Activated CD8-positive, alpha-beta memory T cell treated with anti-CD3 and anti-CD28 coated beads, Interleukin-2, amount 50 U/mL, for 24 hours (primary cell): ENCODE measurements at regions not wholly inside any gene's neighbourhood (a gene's known extent, or its start where the extent isn't known, plus 50 kb on each side); places are given as distances from the start of the nearest gene placed in this dataset.

Experiments used
- DNase-seq: peaks from one replicate; pipeline ENCODE4 v3.0.0-alpha.2; 2020; ENCODE audit errors: extremely low read depth

DNA sequence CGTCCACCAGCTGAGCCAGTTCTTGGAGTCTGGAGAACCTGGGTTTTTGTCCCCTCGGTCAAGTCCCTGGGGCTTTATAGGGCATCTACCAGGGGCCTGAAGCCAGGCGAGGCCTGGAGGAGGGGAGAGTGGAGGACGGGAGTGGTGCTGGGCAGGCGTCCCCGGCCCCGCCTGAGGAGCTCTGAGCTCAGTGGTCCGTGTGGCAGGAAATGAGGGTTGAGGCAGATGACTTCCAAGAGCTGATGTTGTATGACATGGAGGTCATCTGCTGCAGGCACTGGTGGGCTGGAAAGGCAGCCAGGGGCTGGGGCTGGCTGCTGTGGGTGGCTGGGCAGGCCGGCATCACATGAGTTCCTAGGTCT lies 118.5 kb upstream of the HS6ST1 start:
- DNase-seq: no peak

DNA sequence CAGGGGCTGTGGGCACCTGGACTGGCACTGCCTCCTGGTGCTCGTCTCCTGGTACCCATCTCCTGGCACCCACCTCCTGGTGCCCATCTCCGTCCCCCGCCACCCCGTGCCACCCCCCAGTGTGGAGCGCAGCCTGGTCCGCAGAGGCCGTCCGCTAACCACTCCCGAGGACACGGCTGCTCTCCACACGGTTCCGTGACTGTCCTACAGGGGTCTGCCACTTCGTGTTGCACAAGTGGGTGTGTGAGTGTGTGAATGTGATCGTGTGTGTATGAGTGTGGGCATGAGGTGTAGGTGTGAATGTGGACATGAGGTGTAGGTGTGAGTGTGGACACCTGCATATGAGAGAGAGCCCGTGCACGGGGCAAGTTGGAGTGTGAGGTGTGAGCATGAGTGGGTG lies 119.4 kb upstream of the HS6ST1 start:
- DNase-seq: no peak

DNA sequence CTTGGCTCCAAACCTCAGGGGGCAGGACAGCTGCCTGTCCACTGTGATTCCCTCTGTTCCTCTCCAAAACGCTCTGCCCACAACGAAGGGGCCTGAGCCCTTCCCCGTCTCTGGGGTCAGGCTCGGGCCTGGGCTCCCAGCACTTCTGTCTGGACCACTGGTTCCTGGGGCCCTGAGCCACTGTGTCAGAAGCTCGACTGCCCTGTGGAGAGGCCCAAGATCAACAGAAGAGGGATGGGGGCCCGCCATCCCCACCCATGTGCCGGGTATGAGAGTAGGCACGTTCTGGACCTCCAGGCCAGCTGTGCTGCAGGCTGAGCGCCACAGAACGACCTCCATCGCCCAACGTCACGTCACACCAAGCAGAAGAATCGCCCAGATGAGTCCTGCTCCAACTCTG lies 119.9 kb upstream of the HS6ST1 start:
- no peak for DNase-seq

DNA sequence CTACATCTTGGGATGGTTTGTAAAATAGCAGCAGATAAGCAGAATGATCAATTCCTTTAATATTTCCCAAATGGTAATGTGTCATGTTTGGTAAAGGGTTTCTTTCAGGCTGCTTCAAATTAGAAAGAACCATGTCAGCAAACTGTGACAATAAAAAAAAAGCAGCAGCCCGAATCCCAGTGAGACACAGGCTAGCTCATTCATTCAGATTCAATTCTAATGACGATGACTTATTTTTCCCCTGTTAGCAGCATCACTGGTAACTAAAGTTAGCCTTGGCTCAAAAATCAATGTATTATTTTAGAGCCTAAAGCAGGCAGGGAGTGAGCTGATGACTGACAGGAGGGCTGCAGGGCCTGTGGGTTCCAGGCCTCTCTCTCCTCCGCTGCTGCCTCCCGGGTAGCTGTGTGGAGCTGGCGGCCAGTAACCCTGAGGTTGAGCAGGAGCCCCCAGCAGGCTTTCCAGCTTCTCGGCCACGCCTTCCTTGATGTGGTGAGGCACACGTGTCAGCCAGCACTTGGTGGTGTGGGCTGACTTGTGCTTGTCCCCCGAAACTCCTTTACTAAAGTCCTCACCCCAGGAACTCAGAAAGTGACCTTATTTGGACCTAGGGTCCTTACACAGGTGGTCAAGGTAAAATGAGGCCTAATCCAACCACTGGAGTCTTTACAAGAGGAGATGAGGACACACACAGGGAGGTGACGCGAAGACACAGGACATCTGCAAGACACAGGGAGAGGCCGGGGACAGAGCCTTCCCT lies 120.5 kb upstream of the HS6ST1 start:
- DNase-seq: no peak

DNA sequence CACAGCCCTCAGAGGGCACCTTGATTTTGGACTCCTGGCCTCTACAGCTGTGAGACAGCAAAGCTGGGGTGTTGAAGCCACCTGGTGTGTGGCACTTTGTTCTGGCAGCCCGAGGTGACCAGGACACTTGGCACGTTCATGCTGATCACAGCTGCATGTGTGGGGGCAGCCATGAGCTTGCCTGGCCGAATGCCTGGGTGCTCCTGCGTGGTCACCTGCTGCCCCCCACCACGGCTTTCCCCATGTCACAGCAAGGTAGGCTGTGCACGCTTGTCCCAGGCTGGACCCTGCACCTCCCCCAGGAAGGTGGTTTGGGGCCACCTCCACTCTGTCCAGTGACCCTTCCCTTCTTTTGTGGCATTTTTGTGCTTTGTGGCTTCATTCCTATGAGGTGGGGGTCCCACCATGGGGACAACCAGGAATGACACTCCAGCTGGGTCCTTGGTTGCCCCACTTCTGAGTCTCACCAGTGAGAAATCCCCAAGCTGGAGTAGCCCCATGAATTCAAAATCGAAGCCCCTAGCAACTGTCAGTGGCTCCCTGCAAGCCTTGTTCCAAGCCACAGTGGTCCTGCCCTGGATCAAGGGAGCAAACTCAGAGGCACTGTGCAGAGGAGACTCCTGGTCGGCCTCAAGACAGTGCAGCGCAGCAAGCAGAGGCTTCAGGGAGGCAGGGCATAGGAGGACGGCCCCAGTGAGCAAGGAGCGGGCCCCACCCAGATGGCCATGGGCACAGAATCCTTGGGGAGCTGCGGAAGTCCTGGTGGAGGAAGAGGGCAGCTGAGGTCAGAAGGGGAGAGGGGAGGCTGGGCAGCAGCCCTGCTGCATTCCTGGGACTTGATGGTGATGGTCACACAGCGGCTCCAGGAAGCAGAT lies 121.4 kb upstream of the HS6ST1 start:
- no peak for DNase-seq

DNA sequence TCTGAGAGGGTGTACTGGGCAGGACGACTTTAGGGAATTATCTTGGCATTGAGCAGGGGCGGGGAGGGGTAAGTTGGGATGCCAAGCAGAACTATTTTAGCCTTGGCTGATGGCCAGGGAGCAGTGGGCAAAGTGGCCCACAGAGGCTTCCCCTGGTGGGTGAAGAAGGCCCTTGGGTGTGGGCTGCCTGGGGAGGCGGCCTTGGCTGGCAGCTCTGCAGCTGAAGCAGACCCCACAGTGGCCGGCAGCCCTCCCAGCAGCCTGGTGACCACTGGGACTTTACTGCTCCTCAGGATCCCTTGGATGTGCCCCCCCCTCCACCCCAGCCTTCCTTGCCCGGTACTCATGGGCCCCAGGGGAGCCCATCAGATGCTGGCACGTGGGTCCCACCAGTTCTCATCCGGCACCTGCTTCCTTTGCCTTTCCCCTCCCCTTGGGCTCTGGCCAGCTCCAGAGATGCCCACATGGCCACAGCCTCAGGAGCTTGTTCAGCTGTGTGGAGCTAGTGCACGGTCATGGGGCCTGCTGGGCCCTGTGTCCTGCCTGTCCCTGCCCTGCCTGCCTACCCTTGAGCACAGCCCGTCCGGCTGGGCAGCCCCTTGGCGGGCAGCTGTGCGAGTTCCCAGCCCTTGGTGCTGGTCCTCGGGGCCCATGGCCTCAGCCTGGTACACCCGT lies 122.1 kb upstream of the HS6ST1 start:
- DNase-seq: no peak

DNA sequence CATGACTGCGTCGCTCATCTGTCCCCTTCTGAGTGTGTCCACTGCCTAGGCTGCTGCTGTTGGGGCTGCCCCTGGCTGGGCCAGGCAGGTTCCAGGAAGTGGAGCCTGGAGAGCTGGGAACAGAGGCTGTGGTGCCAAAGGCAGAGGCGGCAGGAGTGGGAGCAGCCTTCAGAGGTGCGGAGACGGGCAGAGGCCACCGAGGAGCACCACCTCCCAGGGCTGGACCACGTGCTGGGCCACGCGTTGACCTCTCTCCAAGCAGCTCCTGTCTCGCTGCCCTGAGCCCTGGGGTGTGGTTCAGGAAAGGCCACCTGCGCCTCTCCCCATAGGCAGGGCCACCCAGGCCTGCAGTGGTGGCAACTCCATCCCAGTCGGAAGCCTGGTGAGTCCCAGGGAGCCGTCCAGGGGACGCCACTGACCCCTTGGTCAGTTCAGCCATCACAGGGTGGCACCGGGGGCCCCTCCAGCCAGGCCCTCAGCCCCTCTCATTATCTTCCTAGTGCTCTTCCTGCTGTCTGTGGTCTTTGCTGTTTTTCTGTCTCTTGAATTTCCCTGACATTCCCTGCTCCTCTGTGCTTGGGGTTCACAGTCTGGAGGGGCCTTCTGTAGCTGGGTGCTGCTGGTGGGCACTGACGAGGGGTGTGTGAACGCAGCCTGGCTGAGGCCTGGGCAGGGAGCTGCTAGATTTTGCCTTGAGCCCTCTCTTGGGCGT lies 122.8 kb upstream of the HS6ST1 start:
- no peak for DNase-seq

DNA sequence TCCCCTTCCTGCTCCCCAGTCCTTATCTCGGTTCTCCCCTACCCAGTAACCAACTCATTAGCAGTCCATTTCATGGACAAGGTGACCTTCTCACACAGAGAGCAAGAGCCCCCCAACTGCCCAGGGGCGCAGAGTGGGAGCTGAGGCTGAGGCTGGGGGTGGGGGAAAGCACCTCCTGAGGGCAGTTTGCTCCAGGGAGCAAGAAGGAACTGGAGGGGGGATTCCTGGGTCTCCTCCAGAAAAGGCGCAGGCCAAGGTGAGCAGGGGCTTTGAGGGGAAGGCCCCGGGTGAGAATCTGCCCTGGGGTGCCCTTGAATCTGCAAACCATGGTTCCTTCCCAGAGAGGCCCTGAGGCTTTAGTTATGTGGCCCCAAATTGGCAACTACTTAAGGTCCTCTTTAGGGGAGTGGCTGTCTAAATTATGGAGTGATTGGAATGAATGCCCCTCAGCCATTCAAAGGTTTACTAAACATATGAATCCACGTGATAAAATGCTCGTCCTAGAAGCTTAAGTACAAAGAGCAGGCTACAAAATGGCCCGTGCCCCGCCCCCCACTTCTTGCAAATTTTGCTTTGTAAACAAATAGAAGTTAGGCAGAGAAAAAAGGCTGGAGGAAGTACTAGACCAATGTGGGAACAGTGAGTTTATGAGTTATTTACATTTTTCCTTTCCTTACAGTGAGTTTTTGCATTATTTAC lies 123.5 kb upstream of the HS6ST1 start:
- DNase-seq: no peak

DNA sequence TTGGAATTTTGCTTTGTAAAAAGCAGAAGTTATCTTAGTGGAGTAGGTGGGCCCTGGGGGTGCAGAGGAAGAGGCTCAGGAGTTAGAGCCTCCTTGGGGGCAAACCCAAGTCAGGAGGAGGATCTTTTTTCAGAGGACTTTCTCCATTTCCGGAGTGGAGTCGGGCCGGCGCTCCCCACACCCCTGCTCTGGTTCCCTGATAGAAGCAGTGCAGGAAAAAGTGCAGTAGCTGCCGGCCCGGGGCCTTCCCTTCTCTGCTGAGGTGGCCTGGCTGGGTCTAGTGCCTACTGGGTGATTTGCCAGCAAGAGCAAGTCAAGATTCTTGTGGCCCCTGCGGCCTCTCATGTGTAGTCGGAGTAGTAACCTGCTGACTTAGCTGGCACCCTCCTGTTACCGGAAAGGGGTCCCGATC lies 124.2 kb upstream of the HS6ST1 start:
- no peak for DNase-seq

DNA sequence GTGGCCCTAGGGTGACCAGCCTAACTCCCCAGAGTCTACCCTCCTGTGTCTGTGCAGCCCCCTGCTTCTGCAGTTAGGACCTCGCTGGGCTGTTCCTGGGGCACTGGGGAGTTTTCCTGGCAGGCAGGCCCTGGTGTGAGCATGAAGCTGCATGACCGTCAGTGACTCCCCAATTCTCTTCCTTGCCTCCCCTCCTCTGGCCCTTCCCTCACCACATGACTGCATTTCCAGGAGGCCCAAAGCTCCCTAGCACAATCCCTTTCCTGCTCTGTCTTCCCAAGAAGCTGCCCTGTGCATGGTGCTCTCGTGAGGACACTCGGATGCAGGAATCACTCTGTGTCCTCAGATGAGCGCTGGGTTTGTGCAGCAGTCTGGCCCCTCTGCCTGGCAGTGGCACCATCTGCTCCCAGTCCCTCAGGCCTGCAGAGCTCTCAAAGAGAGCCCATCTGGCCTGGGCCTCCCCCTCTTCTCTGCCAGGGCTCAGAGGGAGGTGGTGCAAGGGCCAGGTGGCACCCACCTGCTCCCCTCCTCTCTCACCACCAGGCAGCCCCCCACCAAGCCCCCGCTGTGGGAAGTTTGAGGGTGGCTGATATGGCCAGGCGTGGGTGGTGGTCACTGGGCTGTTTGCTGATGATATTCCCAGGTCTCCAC lies 125.6 kb upstream of the HS6ST1 start:
- DNase-seq: no peak

DNA sequence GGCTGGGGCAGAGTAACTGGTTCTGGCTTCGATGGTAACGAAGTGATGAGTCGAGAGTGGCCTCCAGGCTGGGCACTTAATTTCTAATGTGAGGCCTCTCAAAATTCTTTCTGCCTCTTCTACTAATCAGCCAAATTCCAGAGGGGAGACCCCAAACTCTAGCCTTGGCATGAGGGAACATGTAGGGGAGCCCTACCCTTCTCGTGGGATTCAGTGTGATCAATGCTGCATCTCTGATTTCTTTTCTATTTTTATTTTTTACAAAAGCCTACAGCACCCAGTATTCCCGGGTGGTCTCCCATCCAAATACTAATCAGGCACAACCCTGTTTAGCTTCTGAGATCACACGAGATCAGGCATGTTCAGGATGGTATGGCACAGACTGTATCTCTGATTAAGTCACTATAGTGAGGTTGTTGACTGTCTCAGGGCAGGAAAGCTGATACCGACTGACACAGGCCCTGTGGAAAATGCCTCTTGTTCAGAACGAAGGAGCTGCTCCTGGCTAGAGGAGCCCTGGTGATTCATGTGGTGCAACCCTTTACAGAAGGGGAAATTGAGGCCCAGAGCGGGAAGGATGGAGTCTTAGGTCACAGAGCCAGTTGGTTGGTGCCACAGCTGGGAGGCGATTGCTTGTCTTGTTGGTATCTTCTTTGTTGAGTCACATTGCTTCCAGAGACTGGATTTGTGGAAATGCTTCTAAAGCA lies 126.3 kb upstream of the HS6ST1 start:
- no peak for DNase-seq

DNA sequence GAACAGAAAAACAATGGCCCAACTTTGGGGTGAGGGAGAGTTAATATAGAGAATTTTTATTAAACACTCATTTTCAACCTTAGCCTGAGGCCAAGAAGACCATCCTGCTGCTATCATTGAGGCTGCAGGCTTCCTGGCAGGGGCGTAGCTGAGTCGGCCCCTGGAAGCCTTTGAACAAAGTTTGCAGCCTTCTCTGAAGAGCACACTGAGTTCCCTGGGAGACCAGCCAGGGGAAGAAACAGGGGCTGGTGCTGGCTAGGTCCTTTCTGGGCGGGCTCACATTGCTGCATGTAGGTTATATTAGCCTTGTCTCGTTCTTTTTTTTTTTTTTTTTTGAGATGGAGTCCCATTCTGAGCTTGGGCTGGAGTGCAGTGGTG lies 126.8 kb upstream of the HS6ST1 start:
- no peak for DNase-seq

DNA sequence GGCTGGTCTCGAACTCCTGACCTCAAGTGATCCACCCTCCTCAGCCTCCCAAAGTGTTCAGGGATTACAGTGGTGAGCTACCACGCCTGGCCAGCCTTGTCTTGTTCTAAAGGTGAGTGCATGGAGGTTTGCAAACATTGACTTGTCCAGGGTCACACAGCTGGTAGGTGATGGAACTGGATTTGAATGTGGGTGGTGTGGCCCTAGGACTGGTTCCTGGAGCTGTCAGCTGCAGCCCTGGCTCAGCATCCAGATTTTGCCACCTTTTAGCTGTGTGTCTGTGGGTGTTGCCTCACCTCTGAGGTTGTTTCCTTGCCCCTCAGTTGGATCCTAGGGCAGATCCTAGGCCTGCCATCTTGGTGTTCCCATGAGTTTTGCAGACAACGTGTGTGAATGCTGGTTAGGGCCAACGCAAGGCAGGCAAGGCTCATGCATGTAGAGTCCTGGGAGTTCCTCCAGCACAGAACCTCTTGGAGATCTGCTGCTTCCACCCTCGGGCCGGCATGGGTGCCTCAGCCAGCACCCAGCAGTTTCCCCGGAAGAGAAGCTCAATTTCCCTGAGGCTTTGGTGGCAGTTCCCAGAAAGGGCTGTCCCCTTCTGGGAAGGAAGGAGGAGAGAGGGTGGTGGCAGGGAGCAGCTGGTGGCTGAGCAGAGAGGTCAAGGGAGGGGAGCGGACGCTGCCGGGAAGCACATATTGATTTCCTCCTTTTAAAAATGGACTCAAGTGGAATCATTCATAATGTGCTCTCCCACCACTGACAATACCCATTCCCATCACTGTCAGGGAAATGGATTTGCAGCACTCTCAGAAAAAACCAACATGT lies 127.6 kb upstream of the HS6ST1 start:
- DNase-seq: no peak

DNA sequence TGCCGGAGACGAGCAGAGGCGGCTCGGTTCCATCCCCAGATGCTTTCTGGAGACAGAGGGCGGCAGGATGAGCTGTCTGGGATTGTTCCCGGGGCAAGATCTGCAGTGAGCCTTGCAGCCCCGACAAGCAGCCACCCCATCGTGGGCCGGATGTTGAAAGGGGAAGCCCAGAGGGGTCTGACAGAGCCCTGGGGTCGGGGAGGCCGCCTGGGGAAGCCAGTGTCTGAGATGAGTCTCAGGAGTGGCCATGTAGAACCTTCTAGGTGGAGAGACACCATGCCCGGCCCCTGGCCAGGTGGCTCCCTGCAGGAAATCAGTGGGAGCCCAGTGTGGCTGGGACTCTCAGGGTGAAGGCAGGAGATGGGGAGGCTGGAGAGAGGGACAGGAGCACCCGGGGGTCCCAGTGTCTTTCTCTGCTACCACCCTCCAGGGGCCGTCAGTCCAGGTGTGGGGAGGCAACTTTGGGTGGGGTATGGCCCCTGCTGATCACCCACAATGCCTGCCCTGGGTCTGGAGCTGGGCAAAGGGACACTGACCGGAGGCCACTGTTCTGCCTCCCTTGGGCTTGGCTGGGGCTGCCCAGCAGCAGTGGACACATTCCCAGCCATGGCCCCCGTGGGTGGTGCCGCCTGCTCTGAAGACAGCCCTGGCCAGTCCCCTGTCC lies 128.3 kb upstream of the HS6ST1 start:
- DNase-seq: no peak

DNA sequence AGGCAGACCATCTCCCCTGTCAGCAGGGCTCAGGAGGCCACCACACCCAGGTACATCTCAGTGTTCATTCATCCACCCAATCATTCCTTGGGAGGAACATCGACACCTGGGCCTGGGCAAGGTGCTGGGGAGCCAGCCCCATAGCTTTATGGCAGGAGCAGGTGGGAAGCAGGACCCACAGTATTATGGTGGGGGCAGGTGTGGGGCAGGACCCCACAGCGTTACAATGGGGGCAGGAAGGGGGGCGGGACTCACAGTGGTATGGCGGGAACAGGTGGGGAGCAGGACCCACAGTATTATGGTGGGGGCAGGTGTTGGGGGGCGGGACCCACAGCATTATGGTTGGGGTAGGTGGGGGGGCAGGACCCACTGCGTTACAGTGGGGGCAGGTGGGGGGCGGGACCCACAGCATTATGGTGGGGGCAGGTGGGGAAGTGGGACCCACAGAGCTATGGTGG lies 128.9 kb upstream of the HS6ST1 start:
- no peak for DNase-seq

DNA sequence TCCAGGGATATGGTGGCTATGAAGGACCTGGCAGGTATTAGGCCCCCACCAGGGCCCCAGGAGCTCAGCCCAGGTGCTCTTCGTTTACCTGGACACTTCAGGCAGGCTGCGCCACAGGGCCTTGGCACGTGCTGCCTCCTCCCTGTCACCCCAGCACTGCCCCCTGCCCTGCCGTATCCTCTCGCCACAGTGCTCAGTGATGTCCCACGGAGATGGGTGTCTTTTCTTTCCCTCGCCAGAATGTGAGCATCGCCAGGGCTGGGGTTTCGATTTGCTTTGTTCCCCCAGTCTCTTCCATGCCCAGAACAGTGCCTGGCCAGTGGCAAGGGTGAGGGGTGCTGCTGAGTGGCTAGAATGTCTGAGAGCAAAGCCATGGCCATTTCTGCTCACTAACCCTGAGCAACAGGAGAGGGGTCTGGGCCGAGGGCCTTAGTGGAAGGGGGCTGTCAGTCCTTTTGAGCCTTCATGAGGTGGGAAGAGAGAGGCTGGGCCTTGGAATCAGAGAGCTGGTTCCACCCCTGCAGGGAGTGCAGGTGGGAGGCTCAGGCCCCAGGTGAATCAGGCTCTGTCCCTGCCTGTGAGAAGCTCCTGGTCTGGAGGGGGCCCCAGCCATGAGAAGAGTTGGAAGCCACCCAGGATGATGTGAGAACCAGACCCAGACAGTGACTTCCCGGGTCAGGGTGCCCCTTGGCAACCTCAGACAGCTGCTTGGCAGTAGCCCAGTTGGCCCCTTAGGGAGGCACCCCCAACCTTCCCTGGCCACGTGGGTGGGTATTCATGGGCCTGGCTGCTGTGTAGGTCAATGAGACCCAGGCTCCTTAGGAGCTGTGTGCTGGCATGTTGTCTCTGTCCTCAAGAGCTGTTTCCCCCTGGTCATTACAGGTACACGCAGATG lies 129.9 kb upstream of the HS6ST1 start:
- DNase-seq: no peak

DNA sequence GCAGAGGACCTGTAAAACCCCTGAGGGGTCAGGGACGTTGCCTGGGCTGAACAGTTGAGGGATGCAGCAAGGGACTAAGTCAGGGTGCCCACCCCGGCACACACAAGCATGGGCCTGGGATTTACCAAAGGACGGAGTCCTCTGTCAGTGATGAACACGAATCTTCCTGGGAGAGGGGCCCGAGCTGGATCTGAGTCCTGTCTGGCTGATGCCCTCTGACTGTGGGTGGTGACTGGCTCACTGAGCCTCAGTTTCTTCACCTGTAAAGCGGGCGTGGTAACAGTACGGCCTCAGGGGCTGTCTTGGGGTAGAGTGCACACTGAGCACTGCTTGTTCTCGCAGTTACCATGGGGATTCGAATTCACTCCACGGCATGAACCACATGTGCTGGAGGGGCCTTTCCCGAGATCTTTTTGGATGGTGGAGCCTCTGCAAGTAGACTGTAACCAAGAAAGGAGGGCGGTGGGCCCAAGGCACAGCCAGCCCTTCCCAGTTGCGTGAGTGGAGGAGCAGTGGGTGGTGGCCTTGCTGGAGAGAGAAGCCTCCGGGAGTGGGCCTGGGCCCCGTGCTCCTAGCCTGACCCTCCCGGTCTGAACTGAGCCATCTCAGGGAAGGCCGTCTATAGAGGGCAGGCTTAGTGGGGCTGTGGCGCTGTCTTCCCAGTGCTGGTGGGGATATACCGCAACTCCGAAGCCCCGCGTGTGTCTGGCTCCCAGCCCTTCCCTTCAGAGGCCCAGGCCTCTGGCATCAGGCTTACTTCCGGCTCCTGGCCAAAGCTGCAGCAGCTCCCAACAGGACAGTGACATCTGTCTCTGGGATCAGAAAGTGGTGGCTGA lies 130.8 kb upstream of the HS6ST1 start:
- no peak for DNase-seq
